NCI-H2081 treated with DMSO at 0.1 percent for 48 hours (cell line): ENCODE measurements at regions not wholly inside any gene's neighbourhood (a gene's known extent, or its start where the extent isn't known, plus 50 kb on each side); places are given as distances from the start of the nearest gene placed in this dataset.

Experiments used
- DNase-seq: peaks from one replicate; lab custom pipeline; 2025; lab: John Stamatoyannopoulos, UW

- DNase-seq: no peak
These were observed 354.7 kb upstream of the FIGN start for GRCh38 chr2:164090533-164090932.

GRCh38 chr2:164084066-164084465, 348.3 kb upstream of the FIGN start:
- no peak for DNase-seq

GRCh38 chr2:164080486-164080885, 344.7 kb upstream of the FIGN start:
- no peak for DNase-seq

DNA sequence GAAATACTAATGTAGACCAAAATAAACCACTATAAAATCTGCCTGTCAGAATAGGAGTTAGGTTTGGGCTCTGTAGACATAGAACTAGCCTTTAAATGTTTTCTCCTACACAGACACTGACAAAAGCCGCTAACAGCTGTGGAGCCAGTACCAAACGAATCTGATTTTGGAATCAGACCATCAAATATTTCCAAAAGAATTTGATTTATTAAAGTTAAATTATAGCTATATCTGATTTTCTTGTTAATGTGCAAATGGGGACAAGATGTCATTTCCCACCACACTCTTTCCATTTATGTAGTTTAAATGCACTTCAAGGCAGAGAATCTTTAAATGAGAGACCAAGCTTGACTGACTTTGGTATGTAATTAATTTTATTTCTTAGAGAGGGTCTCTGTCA, 343.4 kb upstream of the FIGN start:
- DNase-seq: no peak

- no peak for DNase-seq
These were observed 342.6 kb upstream of the FIGN start for GRCh38 chr2:164078421-164078820.

- DNase-seq: no peak
These were observed 337.6 kb upstream of the FIGN start for GRCh38 chr2:164073101-164074074.

DNA sequence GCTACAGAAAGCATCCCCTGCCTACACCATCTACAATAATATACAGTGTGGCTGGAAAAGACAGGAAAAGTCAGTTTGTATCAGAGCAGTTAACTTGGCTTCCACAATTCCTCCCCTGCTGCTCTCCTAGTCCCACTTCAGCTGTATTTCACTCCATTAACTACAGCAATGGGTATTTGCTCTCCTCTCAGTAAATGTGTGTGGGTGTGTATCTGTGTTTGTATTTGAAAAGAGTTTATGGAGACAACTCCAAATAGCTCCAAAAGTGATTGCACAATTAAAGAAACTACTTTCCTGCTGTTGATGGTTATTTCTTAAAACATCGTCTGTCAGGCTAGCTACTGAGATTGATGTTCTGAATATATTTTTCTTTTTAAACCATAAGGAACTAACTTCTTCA, 333.7 kb upstream of the FIGN start:
- DNase-seq: no peak

GRCh38 chr2:164068063-164068462, 332.3 kb upstream of the FIGN start:
- no peak for DNase-seq

GRCh38 chr2:164066095-164066494, 330.3 kb upstream of the FIGN start:
- peak; percentile 99 for DNase-seq

GRCh38 chr2:164065038-164065437, 329.2 kb upstream of the FIGN start:
- DNase-seq: no peak

DNA sequence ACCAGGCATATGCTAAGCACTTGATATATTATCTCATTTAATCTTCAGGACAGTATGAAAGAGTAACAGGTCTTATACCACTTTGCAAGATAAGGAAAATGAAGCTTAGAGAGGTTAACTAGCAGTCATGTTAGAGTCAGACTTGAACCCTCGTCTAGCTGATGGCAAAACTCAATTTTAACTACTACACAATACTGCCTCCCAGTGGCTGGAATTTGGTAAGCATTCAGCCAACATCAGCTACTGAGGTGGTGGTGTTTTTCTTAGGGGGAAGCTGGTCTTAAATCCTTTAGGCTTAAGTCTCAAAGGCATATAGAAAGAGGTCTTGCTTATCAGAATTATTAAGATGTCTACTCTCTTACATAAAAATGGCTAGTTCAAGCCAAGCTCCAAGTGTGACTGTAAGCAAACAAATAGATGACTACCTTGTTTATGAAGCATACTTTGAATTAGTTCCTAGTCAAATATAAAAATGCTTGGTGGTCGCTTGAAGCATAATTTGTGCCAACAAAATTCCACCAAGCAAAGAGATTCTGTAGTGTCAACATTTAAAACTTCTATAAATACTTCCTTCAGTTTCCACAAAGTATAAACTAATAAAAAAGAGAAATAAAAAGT, 325.4 kb upstream of the FIGN start:
- DNase-seq: no peak

- no peak for DNase-seq
These were observed 324.2 kb upstream of the FIGN start for GRCh38 chr2:164060031-164060430.

GRCh38 chr2:164055623-164056022, 319.8 kb upstream of the FIGN start:
- DNase-seq: no peak

GRCh38 chr2:164054651-164055050, 318.8 kb upstream of the FIGN start:
- no peak for DNase-seq

DNA sequence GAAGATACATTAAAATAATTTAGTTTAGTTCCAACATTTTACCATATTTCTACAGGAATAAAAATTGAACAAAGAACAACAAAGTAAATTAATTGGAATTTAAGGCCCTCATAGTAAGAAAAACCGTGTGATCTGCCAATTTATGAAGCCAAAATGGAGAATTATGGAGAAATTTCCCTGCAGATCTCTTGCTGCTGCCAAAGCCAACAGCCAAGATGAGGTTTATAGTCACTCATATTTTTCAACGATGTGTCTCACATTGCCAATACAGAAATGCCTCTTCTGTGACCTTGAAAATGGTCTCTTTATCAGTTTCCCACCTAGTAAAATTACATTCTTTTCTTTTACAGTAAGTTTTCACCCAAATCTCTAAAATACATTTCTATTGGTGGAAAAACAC, 317.2 kb upstream of the FIGN start:
- DNase-seq: no peak

DNA sequence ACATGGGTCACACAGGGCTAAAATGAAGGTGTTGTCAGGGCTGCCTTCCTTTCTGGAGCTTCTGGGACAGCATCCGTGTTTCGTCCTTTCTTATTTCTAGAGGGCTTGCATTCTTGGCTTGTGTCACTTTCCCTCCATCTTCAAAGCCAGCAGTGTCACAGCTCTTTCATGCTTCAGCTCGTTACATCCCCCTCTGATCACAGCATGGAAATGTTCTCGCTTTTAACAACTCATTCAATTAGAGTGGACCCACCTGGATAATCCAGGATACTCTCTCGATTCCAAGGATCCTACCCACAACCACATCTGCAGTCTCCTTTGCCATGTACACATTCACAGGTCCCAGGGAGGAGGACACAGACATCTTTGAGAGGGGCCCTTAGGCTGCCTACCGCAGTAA, 316.2 kb upstream of the FIGN start:
- no peak for DNase-seq

GRCh38 chr2:164048729-164049128, 312.9 kb upstream of the FIGN start:
- no peak for DNase-seq

DNA sequence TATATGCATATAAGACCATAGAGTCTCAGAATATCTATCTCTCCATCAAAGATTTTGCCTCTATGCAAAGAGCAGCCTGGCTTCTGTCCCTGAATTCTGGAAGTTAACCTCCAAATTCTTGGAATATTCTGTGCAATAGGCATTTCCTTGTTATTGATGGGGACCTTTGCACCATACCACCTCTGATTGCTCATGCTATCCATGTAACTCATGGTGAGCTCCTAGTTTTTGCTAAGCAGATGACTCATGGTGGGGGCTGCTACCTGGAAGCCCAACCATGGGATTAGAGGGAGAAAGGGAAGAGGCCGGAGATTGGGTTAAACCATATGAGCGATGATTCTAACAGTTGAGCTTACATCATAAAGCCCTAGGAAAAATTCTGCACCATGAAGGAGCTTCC, 310.2 kb upstream of the FIGN start:
- DNase-seq: no peak

GRCh38 chr2:164044622-164045021, 308.8 kb upstream of the FIGN start:
- no peak for DNase-seq

- no peak for DNase-seq
These were observed 303.5 kb upstream of the FIGN start for GRCh38 chr2:164039270-164039669.

- no peak for DNase-seq
These were observed 297.2 kb upstream of the FIGN start for GRCh38 chr2:164032995-164033394.

GRCh38 chr2:164030623-164031022, 294.8 kb upstream of the FIGN start:
- DNase-seq: no peak

GRCh38 chr2:164028814-164029534, 293.2 kb upstream of the FIGN start:
- no peak for DNase-seq
